Skeletal muscle tissue (tissue), 3 donors: ENCODE measurements at regions not wholly inside any gene's neighbourhood (a gene's known extent, or its start where the extent isn't known, plus 50 kb on each side); places are given as distances from the start of the nearest gene placed in this dataset.
"Not testable (repeated sequence)": the region's sequence is repeated elsewhere in the genome, so short reads cannot be mapped to it uniquely, and the experiment has no call there.

Experiments used
- H3K27ac ChIP-seq: one replicate; pipeline ENCODE4 v1.7.0; 2013; ENCODE audit warnings: mild to moderate bottlenecking, low read depth, low read length, inconsistent platforms
- H3K27me3 ChIP-seq, 3 donors: one replicate each; pipeline ENCODE4 v1.7.0; 2013; ENCODE audit warnings: low read length in 3 of 3; ENCODE audit not compliant: control insufficient read depth in 3 of 3, insufficient read depth in 3 of 3
- H3K36me3 ChIP-seq, 3 donors: one replicate each; pipeline ENCODE4 v1.7.0; 2013; ENCODE audit warnings: low read length in 3 of 3; ENCODE audit not compliant: control insufficient read depth in 3 of 3, insufficient read depth in 3 of 3
- H3K4me1 ChIP-seq, 3 donors: one replicate each; pipeline ENCODE4 v1.7.0; 2013; ENCODE audit warnings: low read length in 3 of 3, mild to moderate bottlenecking in 3 of 3; ENCODE audit not compliant: control insufficient read depth in 3 of 3, insufficient read depth in 3 of 3
- H3K4me3 ChIP-seq, 3 donors: one replicate each; pipeline ENCODE4 v1.7.0; 2013; ENCODE audit warnings: low read length in 3 of 3
- H3K9ac ChIP-seq, 3 donors: one replicate each; pipeline ENCODE4 v1.7.0; 2013; ENCODE audit warnings: low read length in 3 of 3, mild to moderate bottlenecking in 3 of 3, moderate library complexity in 2 of 3, low read depth in 1 of 3
- H3K9me3 ChIP-seq, 3 donors: one replicate each; pipeline ENCODE4 v1.7.0; 2013; ENCODE audit warnings: low read length in 3 of 3; ENCODE audit not compliant: control insufficient read depth in 3 of 3
- donor health status: Osteomylitis.

GRCh38 chr4:66572949-66573348 lies 902.7 kb upstream of the EPHA5 start:
- H3K4me3 ChIP-seq: no peak overlapping the region
- no peaks in the 10 kb centered on the region for H3K9me3 ChIP-seq
- no peak overlapping the region for H3K9ac ChIP-seq
- H3K4me1 ChIP-seq: no peaks in the 10 kb centered on the region
- no peak overlapping the region for H3K27ac ChIP-seq
- no peaks in the 10 kb centered on the region for H3K36me3 ChIP-seq
- no peaks in the 10 kb centered on the region for H3K27me3 ChIP-seq

- Histone ChIP-seq H3K9ac (no peak overlapping the region), H3K36me3 (no peaks in the 10 kb centered on the region), H3K9me3 (no peaks in the 10 kb centered on the region), H3K4me3 (no peak overlapping the region), H3K27ac (no peak overlapping the region), H3K4me1 (no peaks in the 10 kb centered on the region), H3K27me3 (no peaks in the 10 kb centered on the region)
Measured at GRCh38 chr4:66571145-66571695, 900.9 kb upstream of the EPHA5 start.

- Histone ChIP-seq H3K36me3 (no peaks in the 10 kb centered on the region), H3K9me3 (no peaks in the 10 kb centered on the region), H3K9ac (no peak overlapping the region), H3K4me1 (no peaks in the 10 kb centered on the region), H3K27me3 (no peaks in the 10 kb centered on the region), H3K27ac (no peak overlapping the region), H3K4me3 (no peak overlapping the region)
Measured at GRCh38 chr4:66569228-66569627, 898.9 kb upstream of the EPHA5 start.

- H3K27me3 ChIP-seq: no peaks in the 10 kb centered on the region
- no peaks in the 10 kb centered on the region for H3K4me1 ChIP-seq
Measured at GRCh38 chr4:66568431-66568830, 898.1 kb upstream of the EPHA5 start.

GRCh38 chr4:66568001-66568400 lies 897.7 kb upstream of the EPHA5 start:
- H3K27ac ChIP-seq: no peak overlapping the region
- no peak overlapping the region for H3K4me3 ChIP-seq
- H3K9ac ChIP-seq: no peak overlapping the region
- no peaks in the 10 kb centered on the region for H3K27me3 ChIP-seq
- H3K4me1 ChIP-seq: no peaks in the 10 kb centered on the region
- H3K9me3 ChIP-seq: no peaks in the 10 kb centered on the region
- H3K36me3 ChIP-seq: no peaks in the 10 kb centered on the region

More at GRCh38 chr4:66568431-66568830, 898.1 kb upstream of the EPHA5 start:
- H3K27ac ChIP-seq: no peak overlapping the region
- H3K9me3 ChIP-seq: no peaks in the 10 kb centered on the region
- H3K36me3 ChIP-seq: no peaks in the 10 kb centered on the region
- H3K9ac ChIP-seq: no peak overlapping the region
- no peak overlapping the region for H3K4me3 ChIP-seq

- H3K27me3 ChIP-seq: no peaks in the 10 kb centered on the region
- H3K27ac ChIP-seq: no peak overlapping the region
- no peaks in the 10 kb centered on the region for H3K36me3 ChIP-seq
- H3K9ac ChIP-seq: no peak overlapping the region
- H3K9me3 ChIP-seq: no peaks in the 10 kb centered on the region
- H3K4me1 ChIP-seq: no peaks in the 10 kb centered on the region
- no peak overlapping the region for H3K4me3 ChIP-seq
Measured at GRCh38 chr4:66567551-66567950, 897.3 kb upstream of the EPHA5 start.

- Histone ChIP-seq H3K27me3 (no peaks in the 10 kb centered on the region), H3K36me3 (no peaks in the 10 kb centered on the region), H3K9me3 (no peaks in the 10 kb centered on the region), H3K27ac (no peak overlapping the region), H3K4me3 (no peak overlapping the region), H3K4me1 (no peaks in the 10 kb centered on the region), H3K9ac (no peak overlapping the region)
Measured at GRCh38 chr4:66565801-66566200, 895.5 kb upstream of the EPHA5 start.

- Histone ChIP-seq H3K27ac (no peak overlapping the region), H3K4me1 (no peaks in the 10 kb centered on the region), H3K9ac (no peak overlapping the region), H3K9me3 (no peaks in the 10 kb centered on the region), H3K36me3 (no peaks in the 10 kb centered on the region), H3K4me3 (no peak overlapping the region), H3K27me3 (no peaks in the 10 kb centered on the region)
Measured at GRCh38 chr4:66564901-66565651, 894.8 kb upstream of the EPHA5 start.

GRCh38 chr4:66562276-66562806 lies 892.1 kb upstream of the EPHA5 start:
- Histone ChIP-seq H3K9ac (no peak overlapping the region), H3K4me1 (no peaks in the 10 kb centered on the region), H3K36me3 (no peaks in the 10 kb centered on the region)

GRCh38 chr4:66561465-66562053 lies 891.3 kb upstream of the EPHA5 start:
- H3K9ac ChIP-seq, H3K4me1 ChIP-seq, H3K27ac ChIP-seq, H3K27me3 ChIP-seq, H3K36me3 ChIP-seq, H3K4me3 ChIP-seq, H3K9me3 ChIP-seq: not testable (repeated sequence)

More at GRCh38 chr4:66562276-66562806, 892.1 kb upstream of the EPHA5 start:
- Histone ChIP-seq H3K4me3 (no peak overlapping the region), H3K9me3 (no peaks in the 10 kb centered on the region), H3K27me3 (no peaks in the 10 kb centered on the region), H3K27ac (no peak overlapping the region)
